GM12864 (cell line): ENCODE measurements at regions not wholly inside any gene's neighbourhood (a gene's known extent, or its start where the extent isn't known, plus 50 kb on each side); places are given as distances from the start of the nearest gene placed in this dataset.

ENCODE experiments used
- DNase-seq: peaks from one replicate; pipeline ENCODE4 v3.0.0-alpha.2; 2011; ENCODE audit warnings: low read depth
- H3K4me3 ChIP-seq: 2 replicates; pipeline ENCODE4 v1.5.1; 2011; ENCODE audit warnings: mild to moderate bottlenecking, low read depth, low read length, control low read depth
- TF ChIP-seq, protein P1 (sequence below): IDR thresholded peaks from 2 replicates; pipeline ENCODE4 v1.5.1; 2011; ENCODE audit warnings: low read depth, mild to moderate bottlenecking, moderate library complexity, low read length, control low read depth, inconsistent platforms; ENCODE audit errors: missing control alignments

DNA sequence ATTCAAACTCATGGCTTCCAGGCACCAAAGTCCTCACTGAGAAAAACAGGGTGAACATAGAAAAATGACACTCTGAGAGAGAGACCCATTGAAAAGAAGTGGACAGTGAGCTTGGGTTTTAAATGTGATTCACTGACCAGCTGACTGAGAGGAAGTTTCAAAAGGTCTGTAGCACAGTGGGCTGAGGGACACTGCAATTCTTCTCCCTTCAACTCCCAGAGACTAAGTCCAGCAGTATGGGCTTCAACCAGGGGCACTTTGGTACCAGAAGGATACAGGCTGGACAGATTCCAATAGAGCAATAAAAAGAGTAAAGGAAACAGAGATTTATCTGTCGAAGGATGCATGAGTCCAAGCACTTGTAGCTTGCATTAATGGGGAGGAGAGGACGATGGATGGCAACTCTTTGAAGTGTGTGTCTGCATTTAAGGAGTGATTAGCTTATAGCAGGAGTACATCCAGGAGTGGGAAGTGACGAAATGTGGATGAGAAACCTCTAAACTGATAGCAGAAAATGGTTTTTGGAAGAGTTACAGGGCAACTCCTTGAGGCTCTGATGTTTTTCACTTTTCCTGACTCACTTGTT lies 117.0 kb upstream of the ANKRD55 start:
- TF ChIP-seq, protein P1, sequence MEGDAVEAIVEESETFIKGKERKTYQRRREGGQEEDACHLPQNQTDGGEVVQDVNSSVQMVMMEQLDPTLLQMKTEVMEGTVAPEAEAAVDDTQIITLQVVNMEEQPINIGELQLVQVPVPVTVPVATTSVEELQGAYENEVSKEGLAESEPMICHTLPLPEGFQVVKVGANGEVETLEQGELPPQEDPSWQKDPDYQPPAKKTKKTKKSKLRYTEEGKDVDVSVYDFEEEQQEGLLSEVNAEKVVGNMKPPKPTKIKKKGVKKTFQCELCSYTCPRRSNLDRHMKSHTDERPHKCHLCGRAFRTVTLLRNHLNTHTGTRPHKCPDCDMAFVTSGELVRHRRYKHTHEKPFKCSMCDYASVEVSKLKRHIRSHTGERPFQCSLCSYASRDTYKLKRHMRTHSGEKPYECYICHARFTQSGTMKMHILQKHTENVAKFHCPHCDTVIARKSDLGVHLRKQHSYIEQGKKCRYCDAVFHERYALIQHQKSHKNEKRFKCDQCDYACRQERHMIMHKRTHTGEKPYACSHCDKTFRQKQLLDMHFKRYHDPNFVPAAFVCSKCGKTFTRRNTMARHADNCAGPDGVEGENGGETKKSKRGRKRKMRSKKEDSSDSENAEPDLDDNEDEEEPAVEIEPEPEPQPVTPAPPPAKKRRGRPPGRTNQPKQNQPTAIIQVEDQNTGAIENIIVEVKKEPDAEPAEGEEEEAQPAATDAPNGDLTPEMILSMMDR, result no peak
- no peak overlapping the region for H3K4me3 ChIP-seq
- DNase-seq, result no peak

DNA sequence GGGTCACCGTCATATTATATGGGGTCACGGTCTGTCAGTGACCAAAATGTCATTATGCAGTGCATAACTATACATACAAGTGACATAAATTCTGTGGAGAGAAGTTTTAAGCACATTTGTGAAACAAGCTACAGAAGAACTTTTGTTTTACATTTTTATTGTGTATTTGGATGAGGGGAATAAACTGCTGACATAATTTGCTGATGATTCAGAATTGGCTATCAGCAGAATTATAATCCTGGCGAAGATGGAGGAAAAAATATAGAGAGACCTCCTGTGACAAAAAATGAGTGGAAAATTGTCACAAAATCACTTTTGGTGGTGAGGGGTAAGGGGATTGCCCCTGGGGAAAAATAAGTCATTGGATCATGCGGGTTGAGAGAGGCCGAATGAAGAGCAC lies 116.3 kb upstream of the ANKRD55 start:
- H3K4me3 ChIP-seq, result no peak overlapping the region
- TF ChIP-seq, protein P1, result no peak
- DNase-seq, result no peak

DNA sequence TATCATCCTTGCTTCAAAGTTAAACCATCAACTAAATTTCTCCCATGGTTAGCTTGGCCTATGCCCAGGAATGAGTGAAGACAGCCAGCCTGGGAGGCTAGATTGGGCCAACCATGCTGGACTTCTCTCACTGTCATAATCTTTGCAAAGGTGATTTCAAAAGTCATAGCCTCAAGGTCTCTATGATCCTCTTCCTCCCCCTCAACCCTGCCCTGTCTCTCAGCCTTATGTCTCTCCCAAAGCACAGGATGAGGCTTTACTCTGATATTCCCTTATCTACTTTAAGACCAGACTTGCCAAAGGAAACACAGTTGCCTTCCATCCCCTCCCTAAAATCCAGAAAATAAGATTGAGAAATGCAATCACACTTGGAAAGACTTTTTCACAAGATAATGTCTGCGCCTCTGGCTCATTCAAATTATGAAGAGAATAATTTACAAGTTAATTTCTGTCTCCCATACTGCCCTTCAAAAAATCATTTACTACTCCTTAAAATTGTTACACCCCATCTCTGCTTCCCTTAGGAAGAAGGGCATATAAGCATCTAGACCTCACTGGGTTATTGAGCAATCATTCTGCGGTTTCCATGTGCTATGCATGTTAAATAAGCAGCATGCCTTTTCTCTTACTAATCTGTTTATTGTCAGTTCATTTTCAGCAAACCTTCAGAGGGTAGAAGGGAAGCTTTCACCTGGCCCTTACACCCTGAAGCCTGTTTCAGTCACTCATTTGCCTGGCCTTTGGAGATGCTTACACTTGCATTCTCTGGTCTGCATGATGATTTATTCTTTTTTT lies 113.8 kb upstream of the ANKRD55 start:
- H3K4me3 ChIP-seq, result no peak overlapping the region
- TF ChIP-seq, protein P1, result no peak
- no peak for DNase-seq

DNA sequence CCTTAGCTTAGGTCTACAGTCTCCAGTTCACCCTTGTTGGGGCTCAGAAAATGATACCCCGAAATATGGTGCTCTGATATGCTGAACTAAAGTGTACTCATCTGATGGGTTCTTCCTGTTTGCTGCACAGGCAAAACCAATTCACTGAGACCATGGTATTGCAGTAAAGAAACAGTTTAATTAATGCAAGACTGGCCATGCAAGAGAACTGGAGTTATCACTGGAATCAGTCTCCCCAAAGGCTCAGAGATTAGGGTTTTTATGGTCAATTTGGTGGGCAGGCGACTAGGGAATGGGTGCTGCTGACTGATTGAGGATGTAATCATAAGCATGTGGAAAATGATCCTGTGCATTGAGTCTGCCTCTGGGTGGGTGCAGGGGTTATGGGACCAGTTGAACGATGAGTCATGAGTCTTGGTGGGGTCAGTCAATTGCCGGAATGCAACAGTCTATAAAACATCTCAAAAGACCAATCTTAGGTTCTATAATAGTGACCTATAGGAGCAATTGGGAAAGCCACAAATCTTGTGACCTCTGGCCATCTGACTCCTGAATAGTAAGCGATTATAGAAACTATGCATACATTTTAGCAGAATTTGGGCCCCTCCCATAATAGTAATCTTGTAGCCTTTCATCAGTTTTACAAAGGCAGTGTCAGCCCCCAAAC lies 113.0 kb upstream of the ANKRD55 start:
- no peak overlapping the region for H3K4me3 ChIP-seq
- TF ChIP-seq, protein P1, result no peak
- DNase-seq, result no peak

DNA sequence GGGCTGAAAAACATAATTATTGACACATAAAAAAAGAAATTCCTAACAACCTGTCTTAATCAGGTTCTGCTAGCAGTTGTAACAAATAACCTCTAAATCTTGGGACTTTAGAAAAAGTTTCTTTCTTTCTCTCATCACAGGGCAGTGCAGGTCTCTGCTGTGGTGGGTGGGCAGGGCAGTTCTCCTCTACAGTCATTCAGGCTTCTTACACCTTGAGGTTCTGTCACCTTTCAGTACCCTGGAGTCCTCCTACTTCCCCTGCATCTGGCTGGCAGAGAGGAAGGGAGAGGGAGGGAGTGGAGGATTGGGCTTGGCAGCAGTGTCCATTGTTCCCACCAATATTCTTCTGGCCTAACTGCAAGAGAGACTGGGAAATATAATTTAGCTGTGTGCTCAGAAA lies 112.2 kb upstream of the ANKRD55 start:
- H3K4me3 ChIP-seq, result no peak overlapping the region
- TF ChIP-seq, protein P1, result no peak
- no peak for DNase-seq

DNA sequence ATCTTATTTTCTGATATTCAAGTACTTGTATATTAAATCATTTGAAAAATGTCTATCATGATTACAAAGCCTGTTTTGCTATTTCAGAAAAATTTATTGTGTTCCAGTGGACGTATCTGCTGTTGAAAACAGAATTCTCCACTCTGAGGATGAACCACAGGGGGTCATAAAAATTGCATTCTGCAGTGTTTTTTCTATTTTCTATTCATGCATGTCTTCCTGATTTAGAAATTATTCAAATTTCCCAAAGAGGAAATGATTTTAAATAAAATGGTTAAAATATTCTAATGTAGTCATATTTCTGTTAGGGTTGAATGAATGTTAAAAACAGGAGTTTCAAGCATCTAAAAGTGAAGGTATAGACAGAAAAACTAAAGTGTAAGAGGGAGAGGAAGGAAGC lies 111.5 kb upstream of the ANKRD55 start:
- TF ChIP-seq, protein P1, result no peak
- no peak for DNase-seq
- H3K4me3 ChIP-seq, result no peak overlapping the region

DNA sequence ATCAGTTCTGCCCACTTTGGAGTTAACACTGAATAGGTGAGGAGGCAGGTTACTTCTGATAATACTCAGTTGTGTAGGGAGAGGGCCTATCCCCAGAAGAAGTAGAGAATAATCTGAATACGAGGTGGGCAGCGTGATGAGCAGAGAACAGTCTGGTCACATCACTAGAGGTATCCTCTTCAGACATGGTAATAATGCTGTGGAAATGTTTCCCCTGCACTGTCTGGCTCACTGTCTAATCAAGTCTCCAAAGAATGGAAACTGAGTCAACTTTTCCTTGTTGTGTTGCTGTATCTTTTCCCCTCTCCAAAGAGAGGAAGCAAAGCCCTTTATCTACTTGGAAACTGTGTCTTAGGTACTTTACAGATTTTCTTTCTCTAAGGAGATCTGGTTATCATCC lies 110.9 kb upstream of the ANKRD55 start:
- TF ChIP-seq, protein P1, result no peak
- DNase-seq, result no peak
- H3K4me3 ChIP-seq, result no peak overlapping the region
